ENCODE measurements at regions not wholly inside any gene's neighbourhood (a gene's known extent, or its start where the extent isn't known, plus 50 kb on each side); places are given as distances from the start of the nearest gene placed in this dataset.

DNA sequence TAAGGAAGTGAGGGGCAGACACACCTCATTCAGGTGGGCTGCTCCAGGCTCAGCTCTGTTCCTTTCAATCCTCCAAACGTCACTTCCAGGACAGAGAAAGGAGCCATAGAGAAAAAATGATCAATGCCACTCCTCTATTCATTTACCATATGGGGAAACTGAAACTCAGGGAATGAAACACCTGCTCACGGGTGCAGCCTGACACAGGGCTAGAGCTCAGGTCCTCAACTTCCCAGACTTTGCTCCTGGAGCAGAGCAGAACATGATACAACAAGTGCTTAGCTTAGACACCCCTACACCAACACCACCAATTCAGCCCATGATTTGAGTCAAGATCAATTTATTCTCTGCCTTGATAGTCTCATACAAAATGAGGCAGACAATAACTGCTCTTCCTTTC lies 58.5 kb upstream of the LPP start:
- WGBS, 2 donors, result 72 to 96% methylated on average over 2 of the region's 2 CpGs
- intact Hi-C loops (cut with DNase I; ENCODE audit: low total_unique reads), result no loop called here

DNA sequence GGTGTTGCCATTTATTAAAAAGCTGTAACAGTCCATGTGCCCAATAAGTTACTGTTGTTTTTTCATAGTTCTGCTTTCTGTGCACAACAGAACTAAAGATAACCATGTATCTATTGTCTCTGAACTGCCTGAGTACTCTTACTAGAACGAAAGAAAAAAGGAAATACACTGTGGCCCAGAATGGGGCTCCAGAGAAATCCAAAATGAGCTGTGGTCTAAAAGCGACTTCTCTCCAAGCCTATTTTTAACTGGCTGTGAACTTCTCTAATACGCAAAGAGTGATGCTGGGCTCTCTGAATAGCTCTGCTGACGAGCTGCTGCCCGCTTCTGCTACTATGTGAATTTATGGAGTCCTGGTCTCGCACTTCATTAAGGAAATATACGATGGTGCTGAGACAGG lies 56.2 kb upstream of the LPP start:
- 61 to 82% methylated on average over 7 of the region's 7 CpGs for WGBS, 2 donors
- H3K36me3 ChIP-seq (ENCODE audit: low read depth, missing control alignments), result no peaks in the 10 kb centered on the region
- no peaks in the 10 kb centered on the region for H3K27me3 ChIP-seq
- H3K4me3 ChIP-seq, result no peak overlapping the region
- peaks cover 8% of the 10 kb centered on the region for H3K4me1 ChIP-seq
- DNase-seq, result no peak
- H3K9me3 ChIP-seq, result no peaks in the 10 kb centered on the region
- TF ChIP-seq POLR2A (IDR thresholded peaks at IDR 0.05), result no peak
- TF ChIP-seq, protein P1, sequence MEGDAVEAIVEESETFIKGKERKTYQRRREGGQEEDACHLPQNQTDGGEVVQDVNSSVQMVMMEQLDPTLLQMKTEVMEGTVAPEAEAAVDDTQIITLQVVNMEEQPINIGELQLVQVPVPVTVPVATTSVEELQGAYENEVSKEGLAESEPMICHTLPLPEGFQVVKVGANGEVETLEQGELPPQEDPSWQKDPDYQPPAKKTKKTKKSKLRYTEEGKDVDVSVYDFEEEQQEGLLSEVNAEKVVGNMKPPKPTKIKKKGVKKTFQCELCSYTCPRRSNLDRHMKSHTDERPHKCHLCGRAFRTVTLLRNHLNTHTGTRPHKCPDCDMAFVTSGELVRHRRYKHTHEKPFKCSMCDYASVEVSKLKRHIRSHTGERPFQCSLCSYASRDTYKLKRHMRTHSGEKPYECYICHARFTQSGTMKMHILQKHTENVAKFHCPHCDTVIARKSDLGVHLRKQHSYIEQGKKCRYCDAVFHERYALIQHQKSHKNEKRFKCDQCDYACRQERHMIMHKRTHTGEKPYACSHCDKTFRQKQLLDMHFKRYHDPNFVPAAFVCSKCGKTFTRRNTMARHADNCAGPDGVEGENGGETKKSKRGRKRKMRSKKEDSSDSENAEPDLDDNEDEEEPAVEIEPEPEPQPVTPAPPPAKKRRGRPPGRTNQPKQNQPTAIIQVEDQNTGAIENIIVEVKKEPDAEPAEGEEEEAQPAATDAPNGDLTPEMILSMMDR (IDR thresholded peaks at IDR 0.05), result no peak
- intact Hi-C loops (cut with DNase I; ENCODE audit: low total_unique reads), result no loop called here
- no peak overlapping the region for H3K27ac ChIP-seq

More for the DNA sequence above, 58.5 kb upstream of the LPP start:
- no peaks in the 10 kb centered on the region for H3K27me3 ChIP-seq
- no peaks in the 10 kb centered on the region for H3K9me3 ChIP-seq
- no peaks in the 10 kb centered on the region for H3K36me3 ChIP-seq (ENCODE audit: low read depth, missing control alignments)
- peaks cover 8% of the 10 kb centered on the region for H3K4me1 ChIP-seq
- TF ChIP-seq, protein P1 (IDR thresholded peaks at IDR 0.05), result no peak
- no peak for TF ChIP-seq POLR2A (IDR thresholded peaks at IDR 0.05)
- no peak for DNase-seq
- H3K4me3 ChIP-seq, result no peak overlapping the region
- no peak overlapping the region for H3K27ac ChIP-seq

DNA sequence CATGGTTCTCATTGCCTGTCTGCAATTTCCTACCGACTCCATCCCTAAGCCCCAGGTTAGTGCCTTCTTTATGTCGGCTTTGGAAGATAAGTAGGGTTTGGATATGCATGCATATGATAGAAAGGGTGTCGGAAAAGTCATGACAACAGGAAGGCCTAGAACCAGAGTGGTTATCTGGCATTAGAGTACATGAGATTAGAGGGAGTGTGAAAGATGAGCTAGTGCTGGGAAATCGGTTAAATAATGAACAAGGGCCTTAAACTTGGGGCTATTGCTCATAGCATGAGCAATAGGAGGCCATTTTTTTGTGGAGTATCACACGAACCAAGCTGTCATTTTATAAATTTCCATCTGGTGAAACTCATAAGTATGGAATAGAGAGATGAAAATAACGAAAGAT lies 54.0 kb upstream of the LPP start:
- TF ChIP-seq, protein P1 (IDR thresholded peaks at IDR 0.05), result no peak
- no peak for TF ChIP-seq POLR2A (IDR thresholded peaks at IDR 0.05)
- DNase-seq, result no peak
- Histone ChIP-seq H3K27ac (no peak overlapping the region), H3K27me3 (no peaks in the 10 kb centered on the region), H3K36me3 (ENCODE audit: low read depth, missing control alignments) (no peaks in the 10 kb centered on the region), H3K4me1 (peaks cover 8% of the 10 kb centered on the region), H3K4me3 (no peak overlapping the region), H3K9me3 (no peaks in the 10 kb centered on the region)
- intact Hi-C loops (cut with DNase I; ENCODE audit: low total_unique reads), result no loop called here
- 92 to 93% methylated on average over 6 of the region's 6 CpGs for WGBS, 2 donors

DNA sequence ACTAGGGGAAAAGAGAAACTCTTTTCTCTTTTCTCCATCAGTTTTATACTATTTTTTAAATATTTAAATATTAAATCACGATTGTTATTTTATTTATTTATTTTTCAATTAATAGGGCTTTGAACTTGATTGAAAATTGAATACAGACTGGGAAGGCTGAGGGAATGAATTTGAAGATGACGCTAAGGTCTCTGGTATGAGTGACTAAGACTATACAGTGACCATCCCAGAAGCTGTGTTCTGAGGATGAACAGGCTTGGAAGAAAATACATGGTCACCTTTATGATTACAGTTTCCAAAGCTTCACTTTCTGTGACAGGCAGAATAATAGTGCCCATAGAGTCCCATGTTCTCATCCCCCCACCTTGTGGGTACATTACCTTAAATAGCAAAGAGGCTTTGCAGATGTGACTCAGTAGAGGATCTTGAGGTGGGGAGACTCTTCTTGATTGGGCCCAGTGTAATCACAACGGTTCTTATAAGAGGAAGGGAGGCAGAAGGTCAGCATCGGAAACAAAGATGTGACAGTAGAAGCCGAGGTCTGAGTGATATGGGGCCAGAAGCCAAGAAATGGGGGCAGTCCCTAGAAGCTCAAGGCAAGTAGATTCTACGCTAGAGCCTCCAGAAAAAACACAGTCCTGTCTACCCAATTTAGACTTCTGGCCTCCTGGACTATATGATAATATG lies 51.0 kb upstream of the LPP start:
- Histone ChIP-seq H3K4me3 (no peak overlapping the region), H3K4me1 (peaks cover 14% of the 10 kb centered on the region), H3K36me3 (ENCODE audit: low read depth, missing control alignments) (no peaks in the 10 kb centered on the region), H3K27me3 (no peaks in the 10 kb centered on the region), H3K9me3 (no peaks in the 10 kb centered on the region), H3K27ac (no peak overlapping the region)
- TF ChIP-seq, protein P1 (IDR thresholded peaks at IDR 0.05), result no peak
- TF ChIP-seq POLR2A (IDR thresholded peaks at IDR 0.05), result no peak
- 87 to 89% methylated on average over 6 of the region's 6 CpGs for WGBS, 2 donors
- intact Hi-C loops (cut with DNase I; ENCODE audit: low total_unique reads), result no loop called here
- no peak for DNase-seq

DNA sequence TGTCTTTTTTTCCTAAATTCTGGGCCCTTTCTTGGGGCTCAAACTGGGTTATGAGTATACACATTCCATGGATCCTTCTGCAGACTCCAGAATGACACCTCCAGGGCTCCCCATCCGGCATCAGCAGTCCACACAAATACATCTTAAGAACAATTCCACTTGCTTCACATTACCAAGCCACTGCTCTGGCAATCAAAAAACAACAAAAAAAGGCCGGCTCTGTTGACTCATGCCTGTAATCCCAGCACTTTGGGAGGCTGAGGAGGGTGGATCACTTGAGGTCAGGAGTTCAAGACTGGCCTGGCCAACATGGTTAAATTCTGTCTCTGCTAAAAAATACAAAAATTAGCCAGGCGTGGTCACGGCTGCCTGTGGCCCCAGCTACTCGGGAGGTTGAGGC lies 49.9 kb upstream of the LPP start:
- TF ChIP-seq, protein P1 (IDR thresholded peaks at IDR 0.05), result no peak
- no peak for TF ChIP-seq POLR2A (IDR thresholded peaks at IDR 0.05)
- intact Hi-C loops (cut with DNase I; ENCODE audit: low total_unique reads), result no loop called here
- peaks cover 12% of the 10 kb centered on the region for H3K4me1 ChIP-seq
- no peaks in the 10 kb centered on the region for H3K9me3 ChIP-seq
- 94 to 96% methylated on average over 5 of the region's 5 CpGs for WGBS, 2 donors
- H3K27ac ChIP-seq, result no peak overlapping the region
- H3K4me3 ChIP-seq, result no peak overlapping the region
- no peaks in the 10 kb centered on the region for H3K36me3 ChIP-seq (ENCODE audit: low read depth, missing control alignments)
- no peaks in the 10 kb centered on the region for H3K27me3 ChIP-seq
- DNase-seq, result no peak
